PC-3 (cell line): ENCODE measurements at regions not wholly inside any gene's neighbourhood (a gene's known extent, or its start where the extent isn't known, plus 50 kb on each side); places are given as distances from the start of the nearest gene placed in this dataset.

Experiments
- EZH2 ChIP-seq: fragments of 300-600 bp; sonication (generic); IDR thresholded peaks from one replicate; pipeline ENCODE4 v1.6.1; 2017; ENCODE audit warnings: antibody characterized with exemption, mild to moderate bottlenecking, low read length; ENCODE audit not compliant: unreplicated experiment
- EZH2phosphoT487 ChIP-seq: fragments of 300-600 bp; sonication (generic); IDR thresholded peaks from 2 replicates; pipeline ENCODE4 v1.6.1; 2018; ENCODE audit warnings: mild to moderate bottlenecking, antibody characterized with exemption, low read length, borderline replicate concordance
- TF ChIP-seq, protein P1 (sequence below): fragments of 300-600 bp; sonication (generic); conservative IDR thresholded peaks from 2 replicates; pipeline ENCODE4 v1.5.1; 2017; ENCODE audit warnings: antibody characterized with exemption, low read depth, mild to moderate bottlenecking, low read length

DNA sequence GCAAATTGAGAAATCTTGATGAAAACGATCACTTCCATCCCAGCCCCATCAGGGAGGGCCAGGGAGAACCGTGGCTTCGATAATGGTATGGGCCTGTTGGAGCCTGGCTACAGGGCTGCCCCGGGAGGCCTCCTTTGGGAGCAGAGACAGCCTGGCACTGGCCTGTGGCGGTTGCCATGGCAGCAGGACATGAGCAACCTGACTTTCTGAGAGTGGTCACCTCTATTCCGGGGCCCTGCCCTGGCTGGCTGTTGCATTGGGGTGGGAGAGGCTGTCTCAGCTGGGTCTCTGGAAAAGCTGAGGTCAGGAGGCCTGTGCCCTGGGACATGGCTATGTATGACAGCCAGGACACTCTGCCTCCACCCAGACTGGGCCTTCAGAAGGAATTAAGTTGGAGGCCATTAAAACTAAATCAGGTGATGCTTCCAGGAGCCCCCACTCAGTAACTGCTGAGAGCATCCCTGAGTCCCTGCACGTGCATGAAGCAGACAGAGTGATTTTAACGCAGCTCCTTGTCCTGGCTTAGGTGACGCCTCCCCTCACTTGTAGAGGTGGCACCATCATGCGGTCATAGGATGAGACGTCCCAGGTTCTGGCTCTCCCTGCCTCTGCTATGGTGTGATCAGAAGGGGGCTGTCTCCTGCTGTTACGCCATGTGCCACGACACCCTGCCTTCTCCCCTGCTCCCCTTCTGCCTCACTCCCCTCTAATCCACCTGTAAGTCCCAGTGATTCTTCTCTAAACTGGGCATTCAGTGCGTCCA, 126.3 kb downstream of the SLC25A47 start:
- TF ChIP-seq, protein P1, sequence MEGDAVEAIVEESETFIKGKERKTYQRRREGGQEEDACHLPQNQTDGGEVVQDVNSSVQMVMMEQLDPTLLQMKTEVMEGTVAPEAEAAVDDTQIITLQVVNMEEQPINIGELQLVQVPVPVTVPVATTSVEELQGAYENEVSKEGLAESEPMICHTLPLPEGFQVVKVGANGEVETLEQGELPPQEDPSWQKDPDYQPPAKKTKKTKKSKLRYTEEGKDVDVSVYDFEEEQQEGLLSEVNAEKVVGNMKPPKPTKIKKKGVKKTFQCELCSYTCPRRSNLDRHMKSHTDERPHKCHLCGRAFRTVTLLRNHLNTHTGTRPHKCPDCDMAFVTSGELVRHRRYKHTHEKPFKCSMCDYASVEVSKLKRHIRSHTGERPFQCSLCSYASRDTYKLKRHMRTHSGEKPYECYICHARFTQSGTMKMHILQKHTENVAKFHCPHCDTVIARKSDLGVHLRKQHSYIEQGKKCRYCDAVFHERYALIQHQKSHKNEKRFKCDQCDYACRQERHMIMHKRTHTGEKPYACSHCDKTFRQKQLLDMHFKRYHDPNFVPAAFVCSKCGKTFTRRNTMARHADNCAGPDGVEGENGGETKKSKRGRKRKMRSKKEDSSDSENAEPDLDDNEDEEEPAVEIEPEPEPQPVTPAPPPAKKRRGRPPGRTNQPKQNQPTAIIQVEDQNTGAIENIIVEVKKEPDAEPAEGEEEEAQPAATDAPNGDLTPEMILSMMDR, result no peak
- no peak for TF ChIP-seq EZH2
- TF ChIP-seq EZH2phosphoT487, result no peak
